ENCODE measurements at regions not wholly inside any gene's neighbourhood (a gene's known extent, or its start where the extent isn't known, plus 50 kb on each side); places are given as distances from the start of the nearest gene placed in this dataset.

GRCh38 chr2:37869304-37869703 is 55.8 kb upstream of the RMDN2 start:
- Mint-ChIP-seq H3K9me3 (no peaks in the 10 kb centered on the region), H3K27ac (no peak overlapping the region), H3K4me3 (no peak overlapping the region), H3K36me3 (ENCODE audit: low read depth) (no peaks in the 10 kb centered on the region), H3K27me3 (ENCODE audit: insufficient read depth) (peaks cover 16% of the 10 kb centered on the region), H3K4me1 (peaks cover 48% of the 10 kb centered on the region)
- H3K9me3 ChIP-seq (ENCODE audit: control insufficient read depth, low read length): no peaks in the 10 kb centered on the region
- H3K4me3 ChIP-seq (ENCODE audit: low read length): no peak overlapping the region
- no peak overlapping the region for H3K9ac ChIP-seq (ENCODE audit: extremely low read depth, low read length, poor library complexity, severe bottlenecking)
- DNase-seq: no peak
- WGBS, 2 experiments (ENCODE audit: insufficient coverage in 1 of 2, insufficient read length in 1 of 2): 57 to 65% methylated on average over 1 to 2 of the region's 2 CpGs
- H3K27me3 ChIP-seq (ENCODE audit: control insufficient read depth, insufficient read depth, low read length, poor library complexity, severe bottlenecking): peaks cover 2% of the 10 kb centered on the region
- no peaks in the 10 kb centered on the region for H3K36me3 ChIP-seq (ENCODE audit: control insufficient read depth, insufficient read depth, low read length)
- H3K4me1 ChIP-seq (ENCODE audit: control insufficient read depth, insufficient read depth, low read length): peaks cover 20% of the 10 kb centered on the region
- no peak for TF ChIP-seq CTCF (conservative IDR thresholded peaks at IDR 0.05)
- no peak overlapping the region for H3K27ac ChIP-seq (ENCODE audit: low read depth, low read length)

DNA sequence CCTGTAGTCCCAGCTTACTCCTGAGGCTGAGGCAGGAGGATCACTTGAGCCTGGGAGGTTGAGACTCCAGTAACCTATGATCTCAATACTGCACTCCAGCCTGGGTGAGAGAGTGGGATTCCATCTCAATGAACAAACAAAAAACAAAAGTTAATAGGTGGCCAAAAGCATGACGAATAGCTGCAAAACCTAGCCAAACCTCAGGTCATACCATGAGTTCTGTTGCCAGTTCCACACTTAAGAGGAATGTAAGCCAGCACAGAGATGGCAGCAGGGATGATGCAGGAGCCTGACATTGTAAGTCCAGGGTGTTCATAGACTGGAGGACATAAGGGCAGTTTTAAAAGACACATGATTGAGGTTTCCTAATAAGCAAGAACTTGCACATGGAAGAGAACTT is 55.3 kb upstream of the RMDN2 start:
- WGBS, 2 experiments (ENCODE audit: insufficient coverage in 1 of 2, insufficient read length in 1 of 2): 90 to 100% methylated on average over 1 of the region's 1 CpG
- no peak for DNase-seq
- no peak overlapping the region for H3K27ac Mint-ChIP-seq

DNA sequence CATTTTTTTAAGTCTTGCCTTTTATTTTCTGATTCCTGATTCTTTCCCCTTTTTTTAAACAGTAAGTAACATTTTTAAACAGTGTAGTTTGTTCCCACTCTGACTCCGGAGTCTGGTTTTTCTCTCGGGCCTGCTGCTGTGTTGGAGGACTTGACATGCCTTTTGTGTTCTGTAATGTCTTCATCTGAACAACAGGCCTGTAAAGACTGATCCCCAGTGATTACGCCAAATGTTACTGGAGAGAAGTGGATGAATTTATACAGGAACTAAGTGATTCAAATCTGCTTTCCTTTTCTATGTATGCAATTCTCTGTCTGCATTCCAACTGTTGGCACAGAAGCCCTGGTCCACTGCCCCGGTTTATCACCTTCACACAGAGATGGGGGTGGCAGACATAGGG is 54.3 kb upstream of the RMDN2 start:
- H3K9me3 ChIP-seq (ENCODE audit: control insufficient read depth, low read length): no peaks in the 10 kb centered on the region
- DNase-seq: no peak
- no peak for TF ChIP-seq CTCF (conservative IDR thresholded peaks at IDR 0.05)
- WGBS, 2 experiments (ENCODE audit: insufficient coverage in 1 of 2, insufficient read length in 1 of 2): 91 to 94% methylated on average over 4 of the region's 4 CpGs
- H3K36me3 Mint-ChIP-seq (ENCODE audit: low read depth): no peaks in the 10 kb centered on the region
- H3K36me3 ChIP-seq (ENCODE audit: control insufficient read depth, insufficient read depth, low read length): no peaks in the 10 kb centered on the region
- peaks cover 26% of the 10 kb centered on the region for H3K27me3 Mint-ChIP-seq (ENCODE audit: insufficient read depth)
- H3K4me1 ChIP-seq (ENCODE audit: control insufficient read depth, insufficient read depth, low read length): peaks cover 10% of the 10 kb centered on the region
- H3K27ac Mint-ChIP-seq: no peak overlapping the region
- no peaks in the 10 kb centered on the region for H3K9me3 Mint-ChIP-seq
- H3K27ac ChIP-seq (ENCODE audit: low read depth, low read length): no peak overlapping the region
- H3K9ac ChIP-seq (ENCODE audit: extremely low read depth, low read length, poor library complexity, severe bottlenecking): no peak overlapping the region
- peaks cover 12% of the 10 kb centered on the region for H3K27me3 ChIP-seq (ENCODE audit: control insufficient read depth, insufficient read depth, low read length, poor library complexity, severe bottlenecking)
- H3K4me3 Mint-ChIP-seq: no peak overlapping the region
- peaks cover 48% of the 10 kb centered on the region for H3K4me1 Mint-ChIP-seq
- H3K4me3 ChIP-seq (ENCODE audit: low read length): no peak overlapping the region

More for the DNA sequence above, 55.3 kb upstream of the RMDN2 start:
- H3K4me3 ChIP-seq (ENCODE audit: low read length): no peak overlapping the region
- Mint-ChIP-seq H3K4me1 (peaks cover 47% of the 10 kb centered on the region), H3K27me3 (ENCODE audit: insufficient read depth) (peaks cover 20% of the 10 kb centered on the region), H3K4me3 (no peak overlapping the region), H3K36me3 (ENCODE audit: low read depth) (no peaks in the 10 kb centered on the region), H3K9me3 (no peaks in the 10 kb centered on the region)
- no peaks in the 10 kb centered on the region for H3K9me3 ChIP-seq (ENCODE audit: control insufficient read depth, low read length)
- no peak for TF ChIP-seq CTCF (conservative IDR thresholded peaks at IDR 0.05)
- no peaks in the 10 kb centered on the region for H3K36me3 ChIP-seq (ENCODE audit: control insufficient read depth, insufficient read depth, low read length)
- H3K27ac ChIP-seq (ENCODE audit: low read depth, low read length): no peak overlapping the region
- H3K4me1 ChIP-seq (ENCODE audit: control insufficient read depth, insufficient read depth, low read length): peaks cover 15% of the 10 kb centered on the region
- no peak overlapping the region for H3K9ac ChIP-seq (ENCODE audit: extremely low read depth, low read length, poor library complexity, severe bottlenecking)
- peaks cover 7% of the 10 kb centered on the region for H3K27me3 ChIP-seq (ENCODE audit: control insufficient read depth, insufficient read depth, low read length, poor library complexity, severe bottlenecking)

Data from endodermal cell (in vitro differentiated cells).